HL-60 (cell line): ENCODE measurements at regions not wholly inside any gene's neighbourhood (a gene's known extent, or its start where the extent isn't known, plus 50 kb on each side); places are given as distances from the start of the nearest gene placed in this dataset.

Experiments
- DNase-seq, 2 experiments: peaks; one replicate each; pipeline ENCODE4 v3.0.0-alpha.2; 2010 to 2020; ENCODE audit warnings: low read depth in 1 of 2, low spot score in 1 of 2
- H3K27ac ChIP-seq: fragments of 250-450 bp; sonication (Bioruptor Pico); replicated peaks from 2 replicates; pipeline ENCODE4 v1.5.1; 2020; ENCODE audit warnings: mild to moderate bottlenecking, moderate library complexity
- H3K27me3 ChIP-seq: fragments of 250-450 bp; sonication (Bioruptor Pico); 2 replicates; pipeline ENCODE4 v1.5.1; 2021; ENCODE audit warnings: mild to moderate bottlenecking, moderate library complexity; ENCODE audit not compliant: insufficient read depth, poor library complexity, severe bottlenecking
- H3K4me3 ChIP-seq: replicated peaks from 2 replicates; pipeline ENCODE4 v1.5.1; 2011; ENCODE audit warnings: mild to moderate bottlenecking, control low read depth, low read length; ENCODE audit not compliant: insufficient read depth
- CTCF ChIP-seq: IDR thresholded peaks from one replicate; pipeline ENCODE4 v1.5.1; 2011; ENCODE audit warnings: low read length, control low read depth, inconsistent platforms; ENCODE audit not compliant: insufficient read depth
- GABPA ChIP-seq: IDR thresholded peaks from 2 replicates; pipeline ENCODE4 v1.6.1; 2012; ENCODE audit warnings: low read depth
- POLR2AphosphoS5 ChIP-seq: IDR thresholded peaks from 2 replicates; pipeline ENCODE4 v1.6.1; 2012; ENCODE audit warnings: low read depth
- REST ChIP-seq: IDR thresholded peaks from 2 replicates; pipeline ENCODE4 v1.6.1; 2012; ENCODE audit warnings: low read depth; ENCODE audit not compliant: insufficient replicate concordance
- SPI1 ChIP-seq: IDR thresholded peaks from 2 replicates; pipeline ENCODE4 v1.6.1; 2012; ENCODE audit warnings: low read depth, mild to moderate bottlenecking, borderline replicate concordance

GRCh38 chr13:47707414-47707813 is 293.7 kb downstream of the SUCLA2 start:
- H3K27me3 ChIP-seq, result no peaks in the 10 kb centered on the region
- DNase-seq, result no peak
- H3K4me3 ChIP-seq, result no peak overlapping the region
- TF ChIP-seq POLR2AphosphoS5, result no peak
- TF ChIP-seq CTCF, result no peak
- no peak for TF ChIP-seq SPI1
- no peak for TF ChIP-seq REST
- no peak for TF ChIP-seq GABPA
- H3K27ac ChIP-seq, result no peak overlapping the region

GRCh38 chr13:47705185-47705584 is 295.9 kb downstream of the SUCLA2 start:
- no peak for DNase-seq
- TF ChIP-seq POLR2AphosphoS5, result no peak
- TF ChIP-seq REST, result no peak
- TF ChIP-seq GABPA, result no peak
- no peak for TF ChIP-seq CTCF
- TF ChIP-seq SPI1, result no peak
- Histone ChIP-seq H3K27ac (no peak overlapping the region), H3K27me3 (no peaks in the 10 kb centered on the region), H3K4me3 (no peak overlapping the region)

- no peaks in the 10 kb centered on the region for H3K27me3 ChIP-seq
- TF ChIP-seq REST (no peak), POLR2AphosphoS5 (no peak), CTCF (no peak)
- no peak overlapping the region for H3K27ac ChIP-seq
- no peak overlapping the region for H3K4me3 ChIP-seq
- DNase-seq, result no peak
Observed at GRCh38 chr13:47696674-47697073, 304.4 kb downstream of the SUCLA2 start.
